ENCODE measurements at regions not wholly inside any gene's neighbourhood (a gene's known extent, or its start where the extent isn't known, plus 50 kb on each side); places are given as distances from the start of the nearest gene placed in this dataset.

DNA sequence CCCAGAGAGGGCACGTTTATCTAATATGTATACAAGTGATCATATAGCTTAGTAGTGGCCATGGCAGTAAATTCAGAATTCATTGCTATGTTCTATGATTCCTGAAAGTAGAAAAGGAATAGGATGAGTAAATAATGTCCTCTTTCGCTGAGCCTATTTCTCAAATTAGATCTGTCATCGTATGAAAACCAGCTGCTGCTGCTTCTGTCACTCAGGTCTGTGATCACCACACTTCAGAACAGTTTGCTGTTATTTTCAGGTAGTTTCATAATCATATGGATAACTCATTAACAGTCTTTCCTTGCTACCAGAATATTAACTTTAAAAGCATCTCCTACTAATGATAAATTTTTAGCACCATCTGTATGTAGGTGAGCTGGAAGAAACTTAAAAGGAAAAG lies 289.1 kb upstream of the AZI2 start:
- H3K27ac ChIP-seq = no peak overlapping the region
- H3K9me3 ChIP-seq = no peaks in the 10 kb centered on the region
- 38 to 53% (median 47%) methylated on average over 3 of the region's 3 CpGs for WGBS, 4 donors
- H3K4me3 ChIP-seq = no peak overlapping the region
- peak in 1 of 4 donors; percentile 18 for ATAC-seq
- intact Hi-C loops (cut with DNase I) = no loop called here
- TF ChIP-seq POLR2A (IDR thresholded peaks at IDR 0.05) = no peak
- TF ChIP-seq, protein P1, sequence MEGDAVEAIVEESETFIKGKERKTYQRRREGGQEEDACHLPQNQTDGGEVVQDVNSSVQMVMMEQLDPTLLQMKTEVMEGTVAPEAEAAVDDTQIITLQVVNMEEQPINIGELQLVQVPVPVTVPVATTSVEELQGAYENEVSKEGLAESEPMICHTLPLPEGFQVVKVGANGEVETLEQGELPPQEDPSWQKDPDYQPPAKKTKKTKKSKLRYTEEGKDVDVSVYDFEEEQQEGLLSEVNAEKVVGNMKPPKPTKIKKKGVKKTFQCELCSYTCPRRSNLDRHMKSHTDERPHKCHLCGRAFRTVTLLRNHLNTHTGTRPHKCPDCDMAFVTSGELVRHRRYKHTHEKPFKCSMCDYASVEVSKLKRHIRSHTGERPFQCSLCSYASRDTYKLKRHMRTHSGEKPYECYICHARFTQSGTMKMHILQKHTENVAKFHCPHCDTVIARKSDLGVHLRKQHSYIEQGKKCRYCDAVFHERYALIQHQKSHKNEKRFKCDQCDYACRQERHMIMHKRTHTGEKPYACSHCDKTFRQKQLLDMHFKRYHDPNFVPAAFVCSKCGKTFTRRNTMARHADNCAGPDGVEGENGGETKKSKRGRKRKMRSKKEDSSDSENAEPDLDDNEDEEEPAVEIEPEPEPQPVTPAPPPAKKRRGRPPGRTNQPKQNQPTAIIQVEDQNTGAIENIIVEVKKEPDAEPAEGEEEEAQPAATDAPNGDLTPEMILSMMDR (IDR thresholded peaks at IDR 0.05) = no peak
- no peaks in the 10 kb centered on the region for H3K27me3 ChIP-seq
- H3K36me3 ChIP-seq = no peaks in the 10 kb centered on the region
- H3K4me1 ChIP-seq = peaks cover 0 to 5% (median 0%) of the 10 kb centered on the region in 12 donors
- no peak for DNase-seq

DNA sequence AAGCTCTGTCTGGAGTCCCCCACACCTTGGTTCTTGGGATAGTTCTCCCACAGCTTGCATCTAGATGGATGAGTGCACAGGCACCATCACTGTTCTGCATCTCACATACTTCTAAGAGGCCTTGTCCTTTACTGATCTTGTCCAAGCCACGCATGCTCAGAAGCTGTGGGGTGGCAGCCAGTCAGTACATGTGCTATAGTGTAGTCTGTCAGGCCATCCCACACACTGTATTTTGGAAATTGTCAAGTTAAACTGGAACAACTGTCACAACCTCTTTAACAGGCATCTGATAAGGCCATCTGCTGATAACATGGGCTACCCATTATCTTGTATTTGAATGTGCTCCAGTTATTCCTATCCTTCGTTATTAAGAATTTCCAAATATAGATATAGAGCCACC lies 296.5 kb upstream of the AZI2 start:
- Histone ChIP-seq H3K9me3 (no peaks in the 10 kb centered on the region), H3K36me3 (no peaks in the 10 kb centered on the region), H3K27me3 (no peaks in the 10 kb centered on the region), H3K4me1 (no peaks in the 10 kb centered on the region), H3K27ac (no peak overlapping the region), H3K4me3 (no peak overlapping the region)
- ATAC-seq (peak in 1 of 4 donors; percentile 15), DNase-seq (no peak)
- no peak for TF ChIP-seq POLR2A (IDR thresholded peaks at IDR 0.05)
- TF ChIP-seq, protein P1 (IDR thresholded peaks at IDR 0.05) = no peak
- intact Hi-C loops (cut with DNase I) = no loop called here
- 54 to 69% (median 68%) methylated on average over 2 of the region's 2 CpGs for WGBS, 4 donors

DNA sequence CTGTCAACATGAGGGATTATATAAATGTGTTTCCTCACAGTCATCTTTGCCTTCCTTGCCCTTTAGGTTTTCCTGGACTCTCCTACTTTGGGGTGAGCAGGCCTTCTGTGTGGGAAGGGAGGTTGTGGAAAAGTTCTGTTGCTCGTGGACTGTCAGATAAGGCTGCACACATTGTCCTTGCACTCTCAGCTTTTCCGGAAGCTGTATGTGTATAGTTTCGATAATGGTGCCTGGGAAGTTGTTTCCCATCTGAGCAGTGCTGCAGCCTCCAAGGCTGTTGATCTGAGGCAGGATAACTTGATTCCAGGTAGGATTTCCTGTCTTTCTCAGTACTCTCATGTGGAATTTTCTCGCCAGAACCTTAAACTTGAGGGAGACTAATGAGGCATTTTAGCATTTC lies 297.8 kb upstream of the AZI2 start:
- DNase-seq = no peak
- TF ChIP-seq, protein P1 (IDR thresholded peaks at IDR 0.05) = no peak
- TF ChIP-seq POLR2A (IDR thresholded peaks at IDR 0.05) = no peak
- Histone ChIP-seq H3K9me3 (no peaks in the 10 kb centered on the region), H3K27ac (no peak overlapping the region), H3K27me3 (no peaks in the 10 kb centered on the region), H3K36me3 (no peaks in the 10 kb centered on the region), H3K4me3 (no peak overlapping the region), H3K4me1 (no peaks in the 10 kb centered on the region)
- peak in 1 of 4 donors; percentile 34 for ATAC-seq
- intact Hi-C loops (cut with DNase I) = no loop called here
- 40 to 61% (median 51%) methylated on average over 4 of the region's 4 CpGs for WGBS, 4 donors

DNA sequence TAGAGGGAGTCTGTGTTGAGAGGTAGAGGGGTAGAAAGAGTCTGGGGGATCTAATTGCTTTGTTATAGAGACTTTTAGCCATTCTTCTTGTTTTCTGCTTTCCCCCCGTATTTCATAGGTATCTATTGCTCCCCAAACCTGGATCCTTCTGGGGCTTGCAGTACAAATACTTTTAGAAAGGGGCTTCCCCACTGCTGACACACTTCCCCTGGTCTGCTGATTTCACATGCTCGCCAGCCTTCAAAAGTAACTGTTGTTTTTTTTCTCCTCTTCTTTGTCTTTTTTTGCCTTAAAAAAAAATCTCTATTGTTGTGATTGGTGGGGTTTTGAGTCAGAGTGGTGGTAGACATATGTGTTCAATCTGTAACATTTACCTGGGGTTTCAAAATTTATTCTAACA lies 300.6 kb upstream of the AZI2 start:
- no peaks in the 10 kb centered on the region for H3K9me3 ChIP-seq
- intact Hi-C loops (cut with DNase I) = no loop called here
- H3K4me1 ChIP-seq = no peaks in the 10 kb centered on the region
- H3K27me3 ChIP-seq = no peaks in the 10 kb centered on the region
- WGBS, 4 donors = 80 to 94% (median 87%) methylated on average over 2 of the region's 2 CpGs
- ATAC-seq (no peak), DNase-seq (no peak)
- H3K27ac ChIP-seq = no peak overlapping the region
- TF ChIP-seq, protein P1 (IDR thresholded peaks at IDR 0.05) = no peak
- TF ChIP-seq POLR2A (IDR thresholded peaks at IDR 0.05) = no peak
- H3K4me3 ChIP-seq = no peak overlapping the region
- H3K36me3 ChIP-seq = no peaks in the 10 kb centered on the region

Measured in heart left ventricle (tissue), 16 donors.